ENCODE measurements at regions not wholly inside any gene's neighbourhood (a gene's known extent, or its start where the extent isn't known, plus 50 kb on each side); places are given as distances from the start of the nearest gene placed in this dataset.

- ATAC-seq (ENCODE audit: insufficient read depth, low FRiP score) (no peak), DNase-seq (no peak)
- H3K9ac ChIP-seq (ENCODE audit: insufficient read depth in 1 of 2, low read length in 2 of 2): no peak overlapping the region
- TF ChIP-seq CTCF (IDR thresholded peaks at IDR 0.05; ENCODE audit: control extremely low read depth, extremely low read depth): no peak
- no peak overlapping the region for H3K27ac ChIP-seq (ENCODE audit: low read depth in 1 of 2, low read length in 1 of 2)
- no peaks in the 10 kb centered on the region for H3K9me3 ChIP-seq (ENCODE audit: control insufficient read depth in 4 of 4, insufficient read depth in 3 of 4, low read length in 3 of 4)
- 94 to 99% methylated on average over 4 of the region's 4 CpGs for WGBS, 2 donors
- H3K27me3 ChIP-seq (ENCODE audit: control insufficient read depth in 3 of 3, insufficient read depth in 3 of 3, low read length in 2 of 3): no peaks in the 10 kb centered on the region
- no peaks in the 10 kb centered on the region for H3K36me3 ChIP-seq (ENCODE audit: control insufficient read depth in 4 of 4, insufficient read depth in 4 of 4, low read length in 4 of 4)
- H3K4me3 ChIP-seq: no peak overlapping the region
- H3K4me1 ChIP-seq (ENCODE audit: control insufficient read depth in 5 of 5, insufficient read depth in 5 of 5, low read length in 5 of 5): peaks cover 3 to 19% (median 6%) of the 10 kb centered on the region in 5 donors
Measured at GRCh38 chr6:146911635-146912215, 292.5 kb upstream of the STXBP5 start.

DNA sequence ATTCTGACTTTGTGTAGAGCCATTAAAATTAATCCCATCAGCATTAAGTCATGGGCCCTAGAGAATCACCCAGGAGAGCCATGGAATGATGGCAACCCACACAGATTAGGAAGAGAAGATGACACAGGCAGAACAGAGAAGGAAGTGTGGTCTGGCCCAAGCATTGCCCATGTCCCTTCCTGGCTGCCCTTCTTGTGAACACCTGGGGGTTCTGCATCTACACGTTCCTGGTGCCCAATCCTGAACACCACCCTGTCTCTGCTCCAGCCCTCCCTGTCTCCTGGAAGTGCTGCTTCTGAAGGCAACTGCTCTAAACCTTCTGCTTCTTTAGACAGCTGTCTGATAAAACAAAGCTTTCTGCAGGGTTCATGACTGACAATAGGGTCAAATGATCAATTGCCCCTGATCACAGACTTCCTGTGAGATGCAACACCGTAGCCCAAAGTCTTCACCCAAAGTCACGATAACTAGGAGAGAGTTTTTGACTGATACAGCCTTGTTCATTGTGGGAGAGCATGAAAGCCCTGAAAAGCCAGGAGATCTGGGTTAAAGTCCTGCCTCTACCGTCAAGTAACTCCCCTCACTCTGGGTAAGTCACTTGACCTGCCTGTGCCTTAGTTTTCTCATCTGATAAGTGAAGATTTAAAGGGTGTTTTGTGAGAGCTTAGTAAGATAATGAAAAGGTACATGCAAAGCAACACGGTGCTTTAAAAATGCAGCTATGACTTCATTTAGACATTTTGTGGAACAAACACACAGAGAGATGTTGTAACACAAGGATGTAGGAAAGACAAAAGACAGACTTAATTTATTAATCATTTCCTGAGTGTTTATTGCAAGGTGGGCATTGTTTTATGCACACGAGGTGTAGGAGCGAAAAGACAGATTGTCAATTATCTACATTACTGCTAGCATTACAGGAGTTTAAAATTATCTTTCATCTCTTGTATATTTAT lies 291.2 kb upstream of the STXBP5 start:
- no peak overlapping the region for H3K27ac ChIP-seq (ENCODE audit: low read depth in 1 of 2, low read length in 1 of 2)
- WGBS, 2 donors: 44 to 68% methylated on average over 7 of the region's 7 CpGs
- no peaks in the 10 kb centered on the region for H3K36me3 ChIP-seq (ENCODE audit: control insufficient read depth in 4 of 4, insufficient read depth in 4 of 4, low read length in 4 of 4)
- no peak overlapping the region for H3K4me3 ChIP-seq
- H3K9ac ChIP-seq (ENCODE audit: insufficient read depth in 1 of 2, low read length in 2 of 2): no peak overlapping the region
- no peak for ATAC-seq (ENCODE audit: insufficient read depth, low FRiP score)
- H3K27me3 ChIP-seq (ENCODE audit: control insufficient read depth in 3 of 3, insufficient read depth in 3 of 3, low read length in 2 of 3): no peaks in the 10 kb centered on the region
- DNase-seq: no peak
- peaks cover 3 to 19% (median 6%) of the 10 kb centered on the region in 5 donors for H3K4me1 ChIP-seq (ENCODE audit: control insufficient read depth in 5 of 5, insufficient read depth in 5 of 5, low read length in 5 of 5)
- TF ChIP-seq CTCF (IDR thresholded peaks at IDR 0.05; ENCODE audit: control extremely low read depth, extremely low read depth): no peak
- no peaks in the 10 kb centered on the region for H3K9me3 ChIP-seq (ENCODE audit: control insufficient read depth in 4 of 4, insufficient read depth in 3 of 4, low read length in 3 of 4)

- 24 to 32% methylated on average over 15 of the region's 15 CpGs for WGBS, 2 donors
- H3K9me3 ChIP-seq (ENCODE audit: control insufficient read depth in 4 of 4, insufficient read depth in 3 of 4, low read length in 3 of 4): no peaks in the 10 kb centered on the region
- no peaks in the 10 kb centered on the region for H3K36me3 ChIP-seq (ENCODE audit: control insufficient read depth in 4 of 4, insufficient read depth in 4 of 4, low read length in 4 of 4)
- peak overlapping the region; percentile 64 to 71 for H3K27ac ChIP-seq (ENCODE audit: low read depth in 1 of 2, low read length in 1 of 2)
- H3K4me1 ChIP-seq (ENCODE audit: control insufficient read depth in 5 of 5, insufficient read depth in 5 of 5, low read length in 5 of 5): peaks cover 3 to 19% (median 6%) of the 10 kb centered on the region in 5 donors
- DNase-seq (peak; percentile 80 to 87 (median 82)), ATAC-seq (ENCODE audit: insufficient read depth, low FRiP score) (peak; percentile 88)
- no peak for TF ChIP-seq CTCF (IDR thresholded peaks at IDR 0.05; ENCODE audit: control extremely low read depth, extremely low read depth)
- H3K27me3 ChIP-seq (ENCODE audit: control insufficient read depth in 3 of 3, insufficient read depth in 3 of 3, low read length in 2 of 3): no peaks in the 10 kb centered on the region
- no peak overlapping the region for H3K4me3 ChIP-seq
- H3K9ac ChIP-seq (ENCODE audit: insufficient read depth in 1 of 2, low read length in 2 of 2): no peak overlapping the region
Measured at GRCh38 chr6:146913842-146914488, 290.3 kb upstream of the STXBP5 start.

Data from lung (tissue), 11 donors.